GM12864 (cell line): ENCODE measurements at regions not wholly inside any gene's neighbourhood (a gene's known extent, or its start where the extent isn't known, plus 50 kb on each side); places are given as distances from the start of the nearest gene placed in this dataset.

Experiments
- DNase-seq: peaks from one replicate; pipeline ENCODE4 v3.0.0-alpha.2; 2011; ENCODE audit warnings: low read depth
- H3K4me3 ChIP-seq: 2 replicates; pipeline ENCODE4 v1.5.1; 2011; ENCODE audit warnings: mild to moderate bottlenecking, low read depth, low read length, control low read depth
- TF ChIP-seq, protein P1 (sequence below): IDR thresholded peaks from 2 replicates; pipeline ENCODE4 v1.5.1; 2011; ENCODE audit warnings: low read depth, mild to moderate bottlenecking, moderate library complexity, low read length, control low read depth, inconsistent platforms; ENCODE audit errors: missing control alignments

- TF ChIP-seq, protein P1, sequence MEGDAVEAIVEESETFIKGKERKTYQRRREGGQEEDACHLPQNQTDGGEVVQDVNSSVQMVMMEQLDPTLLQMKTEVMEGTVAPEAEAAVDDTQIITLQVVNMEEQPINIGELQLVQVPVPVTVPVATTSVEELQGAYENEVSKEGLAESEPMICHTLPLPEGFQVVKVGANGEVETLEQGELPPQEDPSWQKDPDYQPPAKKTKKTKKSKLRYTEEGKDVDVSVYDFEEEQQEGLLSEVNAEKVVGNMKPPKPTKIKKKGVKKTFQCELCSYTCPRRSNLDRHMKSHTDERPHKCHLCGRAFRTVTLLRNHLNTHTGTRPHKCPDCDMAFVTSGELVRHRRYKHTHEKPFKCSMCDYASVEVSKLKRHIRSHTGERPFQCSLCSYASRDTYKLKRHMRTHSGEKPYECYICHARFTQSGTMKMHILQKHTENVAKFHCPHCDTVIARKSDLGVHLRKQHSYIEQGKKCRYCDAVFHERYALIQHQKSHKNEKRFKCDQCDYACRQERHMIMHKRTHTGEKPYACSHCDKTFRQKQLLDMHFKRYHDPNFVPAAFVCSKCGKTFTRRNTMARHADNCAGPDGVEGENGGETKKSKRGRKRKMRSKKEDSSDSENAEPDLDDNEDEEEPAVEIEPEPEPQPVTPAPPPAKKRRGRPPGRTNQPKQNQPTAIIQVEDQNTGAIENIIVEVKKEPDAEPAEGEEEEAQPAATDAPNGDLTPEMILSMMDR, result no peak
- no peak for DNase-seq
- H3K4me3 ChIP-seq, result no peak overlapping the region
These were observed 433.7 kb downstream of the KIF2B start for GRCh38 chr17:54256401-54256929.

- no peak overlapping the region for H3K4me3 ChIP-seq
- TF ChIP-seq, protein P1, result no peak
These were observed 434.7 kb downstream of the KIF2B start for GRCh38 chr17:54257440-54257839.

GRCh38 chr17:54259476-54259875 lies 436.7 kb downstream of the KIF2B start:
- H3K4me3 ChIP-seq, result no peak overlapping the region
- no peak for DNase-seq
- TF ChIP-seq, protein P1, result no peak

More at GRCh38 chr17:54257440-54257839, 434.7 kb downstream of the KIF2B start:
- no peak for DNase-seq

GRCh38 chr17:54261465-54261864 lies 438.7 kb downstream of the KIF2B start:
- no peak for DNase-seq
- TF ChIP-seq, protein P1, result no peak

DNA sequence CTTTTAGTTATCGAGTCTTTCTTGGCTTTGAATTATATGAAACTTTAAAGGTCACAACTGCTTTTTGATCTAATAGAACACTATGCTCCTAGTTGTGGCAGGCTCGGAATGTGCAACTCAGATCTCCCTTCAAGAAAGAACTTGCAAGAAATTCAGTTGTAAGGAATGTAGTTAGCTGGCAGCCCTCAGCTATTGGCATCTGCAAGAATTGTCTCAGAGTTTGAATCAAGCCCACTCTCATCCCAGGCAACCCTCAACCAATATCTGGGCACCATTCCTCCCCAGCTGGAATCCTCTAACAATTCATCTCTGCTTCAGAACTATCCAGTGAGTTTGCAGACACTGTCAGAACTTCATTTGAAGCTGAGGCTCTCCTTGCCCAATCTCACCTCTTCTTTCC lies 447.2 kb downstream of the KIF2B start:
- TF ChIP-seq, protein P1, result no peak
- H3K4me3 ChIP-seq, result no peak overlapping the region
- DNase-seq, result no peak

More at GRCh38 chr17:54261465-54261864, 438.7 kb downstream of the KIF2B start:
- H3K4me3 ChIP-seq, result no peak overlapping the region

DNA sequence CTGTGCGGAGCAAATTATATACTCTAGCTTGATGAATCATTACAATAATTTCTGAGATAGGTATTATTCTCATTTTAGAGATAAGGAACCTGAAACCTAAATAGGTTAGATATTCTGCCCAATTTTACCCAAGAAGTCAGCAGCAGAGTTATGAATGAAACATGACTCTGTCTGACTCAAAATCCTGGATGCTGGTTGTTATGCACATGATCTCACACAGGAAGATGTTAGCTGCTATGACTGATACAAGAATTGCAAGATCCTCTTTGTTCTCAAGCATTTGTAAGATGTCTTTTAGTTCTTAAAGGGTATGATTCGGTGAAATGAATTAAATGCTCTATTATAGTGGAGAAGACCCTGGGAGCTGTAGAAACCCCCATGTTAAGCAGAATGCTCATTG lies 447.8 kb downstream of the KIF2B start:
- DNase-seq, result no peak
- no peak overlapping the region for H3K4me3 ChIP-seq
- TF ChIP-seq, protein P1, result no peak

DNA sequence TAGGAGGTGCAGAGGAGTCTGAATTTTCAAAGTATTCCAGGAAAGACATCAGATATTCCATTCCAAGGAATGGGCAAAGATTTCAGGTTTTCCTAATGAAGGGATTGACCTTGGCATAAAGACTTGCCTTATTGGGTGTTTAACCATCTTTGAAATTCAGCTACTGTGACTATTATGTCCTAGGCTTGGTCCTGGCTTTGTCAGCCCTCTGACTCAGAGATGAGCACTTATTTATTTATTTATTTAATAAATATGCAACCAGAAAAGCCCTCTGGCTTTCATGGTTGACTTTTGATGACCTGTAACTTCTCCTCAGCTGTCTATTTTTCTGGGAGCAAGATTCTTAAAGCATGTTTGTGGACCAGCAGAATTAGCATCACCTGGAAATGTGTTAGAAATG lies 455.1 kb downstream of the KIF2B start:
- TF ChIP-seq, protein P1, result no peak
- H3K4me3 ChIP-seq, result no peak overlapping the region
- DNase-seq, result no peak
